Anterior cingulate cortex (tissue), 58 donors: ENCODE measurements at regions not wholly inside any gene's neighbourhood (a gene's known extent, or its start where the extent isn't known, plus 50 kb on each side); places are given as distances from the start of the nearest gene placed in this dataset.
A peak's percentile ranks its signal among the peaks of the same experiment; 100 is the strongest.
"Not testable (repeated sequence)": the region's sequence is repeated elsewhere in the genome, so short reads cannot be mapped to it uniquely, and the experiment has no call there.

Experiments used
- DNase-seq, 58 donors: peaks; one replicate each; lab custom pipeline; 2025; lab: John Stamatoyannopoulos, UW

GRCh38 chrX:84611843-84612636 is 109.8 kb upstream of the HDX start:
- DNase-seq: no peak

GRCh38 chrX:84634201-84634782 is 132.0 kb upstream of the HDX start:
- no peak for DNase-seq

- no peak for DNase-seq
These were observed 163.8 kb upstream of the HDX start for GRCh38 chrX:84666086-84666485.

GRCh38 chrX:84690228-84690627 is 188.0 kb upstream of the HDX start:
- no peak for DNase-seq

GRCh38 chrX:84709987-84710386 is 207.7 kb upstream of the HDX start:
- DNase-seq: no peak

GRCh38 chrX:84710611-84711010 is 208.4 kb upstream of the HDX start:
- DNase-seq: no peak

- DNase-seq: no peak
These were observed 210.4 kb upstream of the HDX start for GRCh38 chrX:84712621-84713020.

- DNase-seq: no peak
These were observed 213.1 kb upstream of the HDX start for GRCh38 chrX:84715315-84715714.

GRCh38 chrX:84717343-84717742 is 215.1 kb upstream of the HDX start:
- DNase-seq: no peak

GRCh38 chrX:84721416-84721815 is 219.2 kb upstream of the HDX start:
- no peak for DNase-seq

- no peak for DNase-seq
These were observed 222.3 kb upstream of the HDX start for GRCh38 chrX:84724576-84724975.

- DNase-seq: no peak
These were observed 227.2 kb upstream of the HDX start for GRCh38 chrX:84729408-84729807.

- peak in 8 of 58 donors; percentile 0 to 8 (median 0) for DNase-seq
These were observed 227.6 kb upstream of the HDX start for GRCh38 chrX:84729809-84730208.

- DNase-seq: no peak
These were observed 232.8 kb upstream of the HDX start for GRCh38 chrX:84735025-84735424.

- no peak for DNase-seq
These were observed 235.2 kb upstream of the HDX start for GRCh38 chrX:84737471-84737871.

- no peak for DNase-seq
These were observed 245.3 kb upstream of the HDX start for GRCh38 chrX:84747516-84747915.

GRCh38 chrX:84748965-84749656 is 246.9 kb upstream of the HDX start:
- no peak for DNase-seq

GRCh38 chrX:84760560-84760959 is 243.1 kb upstream of the APOOL start:
- DNase-seq: no peak

GRCh38 chrX:84796321-84796720 is 207.4 kb upstream of the APOOL start:
- no peak for DNase-seq

GRCh38 chrX:84830836-84831235 is 172.8 kb upstream of the APOOL start:
- DNase-seq: no peak

GRCh38 chrX:84846541-84846940 is 157.1 kb upstream of the APOOL start:
- DNase-seq: not testable (repeated sequence)

- DNase-seq: not testable (repeated sequence)
These were observed 152.5 kb upstream of the APOOL start for GRCh38 chrX:84851183-84851582.
